Dendritic cell treated with granulocyte-macrophage colony-stimulating factor and Interleukin-4, amounts not matched to agents 40 ng/mL and 50 ng/mL, for 4 days (primary cell): ENCODE measurements at regions not wholly inside any gene's neighbourhood (a gene's known extent, or its start where the extent isn't known, plus 50 kb on each side); places are given as distances from the start of the nearest gene placed in this dataset.

ENCODE experiments used
- H3K27ac Mint-ChIP-seq: one replicate; pipeline ENCODE4 v1.8.0; 2022; ENCODE audit warnings: mild to moderate bottlenecking, mixed read lengths
- H3K27me3 Mint-ChIP-seq: one replicate; pipeline ENCODE4 v1.8.0; 2022; ENCODE audit warnings: mild to moderate bottlenecking, mixed read lengths
- H3K36me3 Mint-ChIP-seq: one replicate; pipeline ENCODE4 v1.8.0; 2022; ENCODE audit warnings: low read depth, mixed read lengths
- H3K4me1 Mint-ChIP-seq: one replicate; pipeline ENCODE4 v1.8.0; 2022; ENCODE audit warnings: low read depth, mixed read lengths
- H3K4me3 Mint-ChIP-seq: one replicate; pipeline ENCODE4 v1.8.0; 2022; ENCODE audit warnings: mild to moderate bottlenecking, moderate library complexity, mixed read lengths
- H3K9me3 Mint-ChIP-seq: one replicate; pipeline ENCODE4 v1.8.0; 2022; ENCODE audit warnings: mixed read lengths
- intact Hi-C: fragments of 100-400 bp; cut with micrococcal nuclease; formaldehyde crosslinking; loops from one replicate; pipeline ENCODE4 v1.15.0; 2022

DNA sequence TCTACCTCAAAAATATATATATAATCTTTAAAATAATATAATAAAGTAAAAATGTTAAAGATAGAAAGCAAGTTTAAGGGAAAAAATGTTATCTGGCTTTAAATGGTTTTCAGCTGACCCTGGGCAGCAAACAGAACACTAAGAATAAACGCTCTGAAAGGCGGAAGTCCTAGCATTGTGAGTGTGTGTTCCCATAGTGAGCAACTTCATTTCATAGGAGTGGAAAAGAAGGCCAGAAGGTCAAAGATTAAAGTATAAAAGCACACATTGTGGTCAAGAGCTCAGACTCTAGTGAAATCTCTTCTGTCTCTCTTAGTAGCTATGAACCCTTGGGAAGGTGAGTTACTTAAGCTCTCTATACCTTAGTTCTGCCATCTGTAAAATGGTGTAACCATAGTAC is 374.4 kb downstream of the ENC1 start:
- Mint-ChIP-seq H3K4me3 (no peak overlapping the region), H3K27me3 (no peaks in the 10 kb centered on the region), H3K27ac (no peak overlapping the region), H3K4me1 (peaks cover 14% of the 10 kb centered on the region), H3K36me3 (no peaks in the 10 kb centered on the region), H3K9me3 (no peaks in the 10 kb centered on the region)
- intact Hi-C loops: no loop called here

DNA sequence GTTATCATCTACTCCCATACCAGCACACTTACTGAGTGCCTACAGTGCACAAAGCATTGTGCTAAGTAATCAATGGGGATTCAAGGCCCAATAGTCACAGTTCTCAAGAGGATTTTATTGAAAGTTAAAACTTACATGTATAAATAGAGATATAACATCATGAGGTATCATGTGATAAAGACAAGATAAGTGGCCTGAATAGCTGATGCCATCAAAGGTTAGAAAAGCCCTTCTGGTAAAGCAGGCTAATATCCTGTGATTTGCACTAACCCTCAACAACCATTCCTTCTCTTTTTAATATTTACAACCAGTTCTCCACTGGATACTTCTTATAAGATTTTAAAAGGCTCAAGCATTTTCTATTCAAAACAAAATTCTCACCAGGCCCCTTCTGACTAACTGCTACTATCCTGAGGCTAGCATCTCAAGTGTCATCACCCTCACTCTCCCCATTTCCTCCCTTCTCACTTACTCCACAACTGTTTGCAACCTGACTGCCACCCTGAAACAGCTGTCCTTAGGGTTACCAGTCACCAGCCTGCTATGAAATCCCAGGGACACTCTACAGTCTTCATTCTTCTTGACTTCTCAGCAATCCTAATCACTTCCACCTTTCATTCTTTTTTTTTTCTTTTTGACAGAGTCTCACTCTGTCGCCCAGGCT is 377.9 kb downstream of the ENC1 start:
- Mint-ChIP-seq H3K27me3 (peaks cover 1% of the 10 kb centered on the region), H3K4me3 (no peak overlapping the region), H3K9me3 (no peaks in the 10 kb centered on the region), H3K27ac (peak overlapping the region; percentile 11), H3K36me3 (no peaks in the 10 kb centered on the region), H3K4me1 (peaks cover 43% of the 10 kb centered on the region)
- intact Hi-C loops: no loop called here

DNA sequence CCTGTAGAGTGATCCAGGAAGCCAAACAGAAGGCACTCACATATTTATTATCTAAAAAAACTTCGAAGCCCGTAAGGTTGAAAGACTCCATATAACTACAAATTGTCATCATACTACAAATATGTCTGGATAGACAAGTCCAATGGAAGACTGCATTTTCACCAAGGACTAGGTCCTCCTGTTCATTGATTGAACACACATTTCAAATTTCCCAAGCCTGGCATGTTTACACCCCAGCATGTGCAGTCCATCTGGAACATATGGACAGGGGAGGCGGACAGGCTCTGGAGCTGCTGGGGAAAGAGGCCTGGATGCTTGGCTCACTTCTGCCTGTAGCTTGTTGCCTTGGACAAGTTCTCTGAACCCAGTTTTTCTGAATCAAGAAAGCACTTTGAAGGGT is 378.7 kb downstream of the ENC1 start:
- no peaks in the 10 kb centered on the region for H3K36me3 Mint-ChIP-seq
- intact Hi-C loops: no loop called here
- H3K27ac Mint-ChIP-seq: no peak overlapping the region
- H3K9me3 Mint-ChIP-seq: no peaks in the 10 kb centered on the region
- peaks cover 1% of the 10 kb centered on the region for H3K27me3 Mint-ChIP-seq
- H3K4me3 Mint-ChIP-seq: no peak overlapping the region
- H3K4me1 Mint-ChIP-seq: peaks cover 51% of the 10 kb centered on the region

- H3K4me3 Mint-ChIP-seq: no peak overlapping the region
- no peak overlapping the region for H3K27ac Mint-ChIP-seq
- H3K4me1 Mint-ChIP-seq: peaks cover 56% of the 10 kb centered on the region
- intact Hi-C loops: no loop called here
- peaks cover 1% of the 10 kb centered on the region for H3K27me3 Mint-ChIP-seq
- no peaks in the 10 kb centered on the region for H3K36me3 Mint-ChIP-seq
- H3K9me3 Mint-ChIP-seq: no peaks in the 10 kb centered on the region
These were observed 379.1 kb downstream of the ENC1 start for GRCh38 chr5:74261421-74261820.

DNA sequence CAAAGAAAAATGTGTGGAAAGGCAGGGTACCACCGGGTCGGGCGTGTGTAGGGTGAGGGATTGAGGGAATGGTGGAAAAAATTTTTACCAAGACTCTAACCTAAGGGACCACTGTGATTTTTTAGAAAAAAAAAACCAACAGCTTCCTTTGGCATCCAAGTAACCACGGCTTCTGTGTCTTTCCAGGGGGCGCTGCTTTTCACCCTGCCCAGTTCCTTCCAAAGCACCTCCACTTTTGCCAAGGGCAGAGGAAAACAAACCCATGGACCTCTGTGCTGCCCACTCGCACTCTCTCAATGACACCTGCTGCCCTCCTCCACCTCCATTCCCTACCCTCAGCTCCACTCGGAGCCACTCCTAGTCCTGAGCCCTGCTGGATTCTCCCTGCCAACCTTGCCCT is 381.0 kb downstream of the ENC1 start:
- H3K9me3 Mint-ChIP-seq: no peaks in the 10 kb centered on the region
- no peak overlapping the region for H3K4me3 Mint-ChIP-seq
- peaks cover 56% of the 10 kb centered on the region for H3K4me1 Mint-ChIP-seq
- no peaks in the 10 kb centered on the region for H3K36me3 Mint-ChIP-seq
- H3K27me3 Mint-ChIP-seq: peaks cover 1% of the 10 kb centered on the region
- intact Hi-C loops: no loop called here
- H3K27ac Mint-ChIP-seq: peak overlapping the region; percentile 42

DNA sequence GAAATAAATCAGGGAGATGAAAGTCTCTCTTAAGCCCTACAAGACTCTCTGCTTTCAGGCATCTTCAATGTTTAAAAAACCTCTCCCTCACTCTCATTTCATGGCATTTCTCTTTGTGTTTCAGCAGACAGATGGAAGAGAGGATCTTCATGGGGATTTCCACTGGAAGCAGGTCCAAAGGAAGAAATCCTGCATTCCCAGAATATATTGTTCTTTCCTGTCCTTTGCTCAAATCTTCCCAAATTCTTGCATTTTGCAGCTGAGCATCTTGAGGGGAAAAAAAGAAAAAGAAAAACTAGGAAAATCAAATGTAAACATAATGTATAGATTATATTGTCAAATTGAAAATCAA is 382.2 kb downstream of the ENC1 start:
- intact Hi-C loops: no loop called here
- Mint-ChIP-seq H3K36me3 (no peaks in the 10 kb centered on the region), H3K4me3 (no peak overlapping the region), H3K9me3 (no peaks in the 10 kb centered on the region), H3K27ac (no peak overlapping the region), H3K27me3 (peaks cover 1% of the 10 kb centered on the region), H3K4me1 (peaks cover 56% of the 10 kb centered on the region)

DNA sequence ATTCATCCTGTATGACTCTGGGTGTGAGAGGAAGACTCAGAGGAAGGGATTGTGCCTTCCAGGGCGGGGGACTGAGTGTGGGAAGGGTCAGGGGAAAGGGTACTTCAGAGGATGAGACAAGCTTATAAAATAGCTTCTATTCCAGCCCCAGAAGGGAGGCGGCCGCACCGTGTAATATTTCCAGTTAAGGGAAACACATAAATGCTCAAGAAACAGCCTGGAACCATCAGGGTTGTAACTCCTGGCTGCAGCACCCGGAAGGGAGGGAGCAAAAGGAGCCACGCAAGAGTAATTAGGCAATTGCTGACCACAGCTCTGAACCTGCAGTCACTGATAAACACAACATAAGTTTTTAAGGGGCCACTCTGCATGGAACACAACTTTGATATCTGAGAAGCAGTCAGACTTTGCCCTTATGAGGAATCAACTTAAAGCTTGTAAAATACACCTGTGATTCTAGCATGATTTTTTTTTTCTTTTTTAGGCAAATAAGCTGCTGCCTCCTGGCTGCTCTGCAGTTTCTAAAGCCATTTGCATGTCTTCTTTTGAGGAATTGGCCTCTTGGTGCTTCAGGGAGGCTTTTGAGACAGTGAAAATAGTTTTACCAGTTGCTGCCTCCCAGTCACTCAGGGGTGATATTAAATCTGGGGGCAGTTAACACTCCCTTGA is 382.7 kb downstream of the ENC1 start:
- Mint-ChIP-seq H3K27me3 (peaks cover 1% of the 10 kb centered on the region), H3K4me1 (peaks cover 53% of the 10 kb centered on the region), H3K36me3 (no peaks in the 10 kb centered on the region), H3K4me3 (no peak overlapping the region), H3K27ac (peak overlapping the region; percentile 70), H3K9me3 (no peaks in the 10 kb centered on the region)
- intact Hi-C loops: no loop called here

DNA sequence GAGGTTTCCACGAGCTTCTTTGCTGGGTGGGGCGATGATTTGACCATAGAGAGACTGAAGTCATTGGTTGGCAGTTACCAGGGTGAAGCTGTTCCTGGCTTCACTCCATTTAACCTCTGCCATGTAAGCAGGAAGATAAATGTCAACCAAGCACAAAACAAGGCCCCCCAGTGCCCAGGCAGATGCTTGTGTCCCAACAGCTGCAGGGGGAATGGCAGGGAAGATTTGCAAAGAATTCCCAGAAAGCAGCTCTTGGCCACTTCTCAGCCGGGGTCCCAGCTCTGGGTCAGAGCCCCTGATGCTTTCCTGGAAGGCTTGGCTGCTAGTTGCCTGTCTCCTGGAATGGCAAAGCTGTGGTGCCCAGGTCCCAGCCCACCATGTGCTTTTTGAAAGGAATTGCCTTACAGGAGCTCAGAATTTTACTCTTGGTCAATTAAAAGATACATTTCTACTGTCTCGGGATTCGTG is 383.4 kb downstream of the ENC1 start:
- H3K36me3 Mint-ChIP-seq: no peaks in the 10 kb centered on the region
- H3K4me1 Mint-ChIP-seq: peaks cover 54% of the 10 kb centered on the region
- intact Hi-C loops: no loop called here
- H3K9me3 Mint-ChIP-seq: no peaks in the 10 kb centered on the region
- peak overlapping the region; percentile 34 for H3K4me3 Mint-ChIP-seq
- H3K27me3 Mint-ChIP-seq: peaks cover 1% of the 10 kb centered on the region
- peak overlapping the region; percentile 70 for H3K27ac Mint-ChIP-seq

GRCh38 chr5:74255692-74256392 is 384.7 kb downstream of the ENC1 start:
- H3K4me1 Mint-ChIP-seq: peaks cover 54% of the 10 kb centered on the region
- no peaks in the 10 kb centered on the region for H3K9me3 Mint-ChIP-seq
- H3K4me3 Mint-ChIP-seq: no peak overlapping the region
- H3K27ac Mint-ChIP-seq: no peak overlapping the region
- intact Hi-C loops: no loop called here
- no peaks in the 10 kb centered on the region for H3K36me3 Mint-ChIP-seq
- H3K27me3 Mint-ChIP-seq: peaks cover 1% of the 10 kb centered on the region

DNA sequence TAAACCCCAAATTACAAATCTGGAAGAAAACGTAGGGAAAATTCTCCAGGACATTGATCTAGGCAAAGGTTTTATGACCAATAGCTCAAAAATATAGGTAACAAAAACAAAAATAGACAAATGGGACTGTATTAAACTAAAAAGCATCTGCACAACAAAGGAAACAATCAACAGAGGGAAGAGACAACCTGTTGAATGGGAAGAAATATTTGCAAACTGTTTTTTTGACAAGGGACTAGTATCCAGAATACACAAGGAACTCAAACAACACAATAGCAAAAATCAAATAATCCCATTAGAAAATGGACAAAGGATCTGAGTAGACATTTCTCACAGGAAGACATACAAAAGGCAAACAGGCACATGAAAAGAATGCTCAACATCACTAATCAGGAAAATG is 386.3 kb downstream of the ENC1 start:
- H3K27ac Mint-ChIP-seq: no peak overlapping the region
- H3K9me3 Mint-ChIP-seq: no peaks in the 10 kb centered on the region
- no peak overlapping the region for H3K4me3 Mint-ChIP-seq
- intact Hi-C loops: no loop called here
- no peaks in the 10 kb centered on the region for H3K36me3 Mint-ChIP-seq
- H3K27me3 Mint-ChIP-seq: peaks cover 1% of the 10 kb centered on the region
- peaks cover 43% of the 10 kb centered on the region for H3K4me1 Mint-ChIP-seq

DNA sequence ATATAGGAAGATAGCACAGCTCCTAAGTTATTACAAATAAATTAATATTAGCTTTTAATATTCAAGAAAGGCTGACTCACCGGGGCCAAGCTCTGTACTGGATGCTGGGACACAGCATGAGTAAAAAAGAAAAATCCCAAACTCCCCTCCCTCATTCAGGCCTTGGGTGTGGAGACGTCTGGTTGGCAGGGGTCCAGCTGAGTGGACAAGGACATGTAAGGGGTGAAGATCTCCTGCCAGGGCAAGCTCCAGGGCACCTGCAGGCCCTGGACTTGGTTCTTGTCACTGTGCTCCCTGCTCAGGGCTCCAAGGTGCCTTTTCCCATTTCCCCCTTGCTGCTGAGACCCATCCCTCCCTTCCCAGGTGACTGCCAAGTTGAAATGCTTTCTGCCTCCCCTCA is 388.5 kb downstream of the ENC1 start:
- H3K4me3 Mint-ChIP-seq: no peak overlapping the region
- H3K36me3 Mint-ChIP-seq: no peaks in the 10 kb centered on the region
- H3K27me3 Mint-ChIP-seq: no peaks in the 10 kb centered on the region
- H3K4me1 Mint-ChIP-seq: peaks cover 21% of the 10 kb centered on the region
- no peaks in the 10 kb centered on the region for H3K9me3 Mint-ChIP-seq
- intact Hi-C loops: no loop called here
- no peak overlapping the region for H3K27ac Mint-ChIP-seq

DNA sequence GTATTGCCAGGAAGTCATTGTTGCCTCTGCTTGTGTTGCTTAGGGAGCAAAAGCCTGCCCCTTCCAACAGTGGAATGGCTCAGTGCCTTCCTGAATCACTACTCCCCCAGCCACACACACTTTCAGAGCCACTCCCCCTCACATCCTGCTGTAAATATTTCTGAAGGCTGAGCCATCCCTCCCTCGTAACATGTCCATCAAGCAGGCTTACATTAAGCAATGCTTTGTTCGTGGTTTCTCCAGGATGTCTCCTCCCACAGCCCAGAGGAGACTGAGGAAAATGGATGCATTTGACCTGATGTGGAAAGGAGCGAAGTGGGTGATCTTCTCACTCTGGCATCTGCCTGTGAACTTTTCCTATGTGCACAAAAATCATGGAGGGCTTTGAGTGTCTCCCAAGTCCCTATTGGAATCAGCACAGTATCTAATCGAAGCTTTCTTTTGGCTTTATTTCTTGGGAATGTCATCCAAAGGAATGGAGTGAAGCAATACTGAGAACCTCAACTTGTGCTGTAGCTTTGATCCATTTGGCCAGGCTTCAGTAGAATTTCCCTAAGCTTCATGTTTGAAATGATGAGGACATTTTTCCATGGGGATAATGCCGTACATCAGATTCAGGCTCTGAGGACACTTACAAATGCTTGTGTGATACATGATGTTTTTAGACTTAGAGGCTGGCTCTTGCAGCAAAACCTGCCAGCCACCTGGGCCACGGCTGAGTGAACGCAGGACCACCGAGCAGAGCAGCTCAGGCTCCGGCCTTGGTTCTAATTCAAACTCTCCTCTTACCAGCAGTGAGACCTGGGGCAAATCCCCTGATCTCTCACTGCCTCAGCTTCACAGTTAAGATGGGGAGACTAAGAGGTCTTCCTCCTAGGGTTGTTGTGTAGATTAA is 389.1 kb downstream of the ENC1 start:
- intact Hi-C loops: no loop called here
- no peaks in the 10 kb centered on the region for H3K36me3 Mint-ChIP-seq
- no peaks in the 10 kb centered on the region for H3K9me3 Mint-ChIP-seq
- no peak overlapping the region for H3K4me3 Mint-ChIP-seq
- peaks cover 15% of the 10 kb centered on the region for H3K4me1 Mint-ChIP-seq
- H3K27me3 Mint-ChIP-seq: no peaks in the 10 kb centered on the region
- peak overlapping the region; percentile 20 for H3K27ac Mint-ChIP-seq

- no peak overlapping the region for H3K4me3 Mint-ChIP-seq
- H3K27ac Mint-ChIP-seq: peak overlapping the region; percentile 20
- H3K27me3 Mint-ChIP-seq: no peaks in the 10 kb centered on the region
- no peaks in the 10 kb centered on the region for H3K9me3 Mint-ChIP-seq
- intact Hi-C loops: no loop called here
- H3K4me1 Mint-ChIP-seq: peaks cover 14% of the 10 kb centered on the region
- no peaks in the 10 kb centered on the region for H3K36me3 Mint-ChIP-seq
These were observed 390.0 kb downstream of the ENC1 start for GRCh38 chr5:74250304-74251102.
